ENCODE measurements at regions not wholly inside any gene's neighbourhood (a gene's known extent, or its start where the extent isn't known, plus 50 kb on each side); places are given as distances from the start of the nearest gene placed in this dataset.

GRCh38 chr3:159830523-159831154, 158.0 kb upstream of the IL12A start:
- TF ChIP-seq, protein P1, sequence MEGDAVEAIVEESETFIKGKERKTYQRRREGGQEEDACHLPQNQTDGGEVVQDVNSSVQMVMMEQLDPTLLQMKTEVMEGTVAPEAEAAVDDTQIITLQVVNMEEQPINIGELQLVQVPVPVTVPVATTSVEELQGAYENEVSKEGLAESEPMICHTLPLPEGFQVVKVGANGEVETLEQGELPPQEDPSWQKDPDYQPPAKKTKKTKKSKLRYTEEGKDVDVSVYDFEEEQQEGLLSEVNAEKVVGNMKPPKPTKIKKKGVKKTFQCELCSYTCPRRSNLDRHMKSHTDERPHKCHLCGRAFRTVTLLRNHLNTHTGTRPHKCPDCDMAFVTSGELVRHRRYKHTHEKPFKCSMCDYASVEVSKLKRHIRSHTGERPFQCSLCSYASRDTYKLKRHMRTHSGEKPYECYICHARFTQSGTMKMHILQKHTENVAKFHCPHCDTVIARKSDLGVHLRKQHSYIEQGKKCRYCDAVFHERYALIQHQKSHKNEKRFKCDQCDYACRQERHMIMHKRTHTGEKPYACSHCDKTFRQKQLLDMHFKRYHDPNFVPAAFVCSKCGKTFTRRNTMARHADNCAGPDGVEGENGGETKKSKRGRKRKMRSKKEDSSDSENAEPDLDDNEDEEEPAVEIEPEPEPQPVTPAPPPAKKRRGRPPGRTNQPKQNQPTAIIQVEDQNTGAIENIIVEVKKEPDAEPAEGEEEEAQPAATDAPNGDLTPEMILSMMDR (IDR thresholded peaks at IDR 0.05): no peak
- TF ChIP-seq POLR2AphosphoS5 (IDR thresholded peaks at IDR 0.05) (no peak), POLR2A (IDR thresholded peaks at IDR 0.05) (no peak), EP300 (IDR thresholded peaks at IDR 0.05) (no peak)
